ENCODE measurements at regions not wholly inside any gene's neighbourhood (a gene's known extent, or its start where the extent isn't known, plus 50 kb on each side); places are given as distances from the start of the nearest gene placed in this dataset.

GRCh38 chr4:45831692-45832091 is 292.2 kb downstream of the GABRG1 start:
- Histone ChIP-seq H3K9ac (ENCODE audit: low read depth in 1 of 2, low read length in 2 of 2) (no peak overlapping the region), H3K36me3 (ENCODE audit: control insufficient read depth in 4 of 4, insufficient read depth in 3 of 4, low read depth in 1 of 4, low read length in 3 of 4) (no peaks in the 10 kb centered on the region), H3K27me3 (ENCODE audit: control insufficient read depth in 4 of 4, insufficient read depth in 4 of 4, low read length in 3 of 4) (no peaks in the 10 kb centered on the region), H3K9me3 (ENCODE audit: control insufficient read depth in 4 of 4, low read length in 3 of 4) (no peaks in the 10 kb centered on the region), H3K4me3 (ENCODE audit: low read depth in 1 of 3, low read length in 3 of 3) (no peak overlapping the region), H3K4me1 (ENCODE audit: control insufficient read depth in 4 of 4, insufficient read depth in 4 of 4, low read length in 3 of 4) (no peaks in the 10 kb centered on the region), H3K27ac (ENCODE audit: low read depth in 1 of 2, low read length in 2 of 2) (no peak overlapping the region)
- 43% methylated on average over 2 of the region's 2 CpGs for WGBS
- no peak for TF ChIP-seq RAD21 (IDR thresholded peaks at IDR 0.05)
- no peak for DNase-seq (ENCODE audit: low spot score)

- TF ChIP-seq RXRA (IDR thresholded peaks at IDR 0.05) (no peak), TAF1 (conservative IDR thresholded peaks at IDR 0.05) (no peak), FOXA1 (IDR thresholded peaks at IDR 0.05) (no peak), FOXA2 (IDR thresholded peaks at IDR 0.05) (no peak), GABPA (IDR thresholded peaks at IDR 0.05 in 1 of 2, conservative IDR thresholded peaks at IDR 0.05 in 1 of 2) (no peak), NR2F2 (IDR thresholded peaks at IDR 0.05) (no peak), REST (IDR thresholded peaks at IDR 0.05) (no peak), RAD21 (IDR thresholded peaks at IDR 0.05) (no peak), YY1 (IDR thresholded peaks at IDR 0.05) (no peak), EGR1 (IDR thresholded peaks at IDR 0.05; ENCODE audit: low read depth in 2 of 2) (no peak), SP1 (IDR thresholded peaks at IDR 0.05) (no peak), ZBTB33 (IDR thresholded peaks at IDR 0.05) (no peak), MAX (IDR thresholded peaks at IDR 0.05) (no peak), JUND (IDR thresholded peaks at IDR 0.05) (no peak), ATF3 (IDR thresholded peaks at IDR 0.05) (no peak), HNF4G (IDR thresholded peaks at IDR 0.05) (no peak), HNF4A (conservative IDR thresholded peaks at IDR 0.05) (no peak)
- no peaks in the 10 kb centered on the region for H3K36me3 ChIP-seq (ENCODE audit: control insufficient read depth in 4 of 4, insufficient read depth in 3 of 4, low read depth in 1 of 4, low read length in 3 of 4)
- H3K9me3 ChIP-seq (ENCODE audit: control insufficient read depth in 4 of 4, low read length in 3 of 4), result no peaks in the 10 kb centered on the region
- no peak for DNase-seq (ENCODE audit: low spot score)
- no peak overlapping the region for H3K4me3 ChIP-seq (ENCODE audit: low read depth in 1 of 3, low read length in 3 of 3)
- WGBS, result 67% methylated on average over 2 of the region's 2 CpGs
- H3K27ac ChIP-seq (ENCODE audit: low read depth in 1 of 2, low read length in 2 of 2), result no peak overlapping the region
- H3K9ac ChIP-seq (ENCODE audit: low read depth in 1 of 2, low read length in 2 of 2), result no peak overlapping the region
- no peaks in the 10 kb centered on the region for H3K27me3 ChIP-seq (ENCODE audit: control insufficient read depth in 4 of 4, insufficient read depth in 4 of 4, low read length in 3 of 4)
- no peaks in the 10 kb centered on the region for H3K4me1 ChIP-seq (ENCODE audit: control insufficient read depth in 4 of 4, insufficient read depth in 4 of 4, low read length in 3 of 4)
Observed at GRCh38 chr4:45803994-45804393, 319.9 kb downstream of the GABRG1 start.

All from liver (tissue), 7 donors.